Upper lobe of right lung (tissue), 1 donor: ENCODE measurements at regions not wholly inside any gene's neighbourhood (a gene's known extent, or its start where the extent isn't known, plus 50 kb on each side); places are given as distances from the start of the nearest gene placed in this dataset.
"Not testable (repeated sequence)": the region's sequence is repeated elsewhere in the genome, so short reads cannot be mapped to it uniquely, and the experiment has no call there.

Source experiments
- ATAC-seq: fragments of 200-7000 bp; cut with Tn5 transposase; one replicate; pipeline ENCODE4 v1.9.1; 2020; ENCODE audit warnings: mild to moderate bottlenecking, moderate library complexity
- DNase-seq: peaks from one replicate; pipeline ENCODE4 v3.0.0-alpha.2; 2020
- H3K27ac ChIP-seq: fragments of 200-600 bp; one replicate; pipeline ENCODE4 v1.8.0; 2022
- H3K27me3 ChIP-seq: fragments of 200-600 bp; one replicate; pipeline ENCODE4 v1.8.0; 2022; ENCODE audit warnings: mild to moderate bottlenecking
- H3K36me3 ChIP-seq: fragments of 200-600 bp; one replicate; pipeline ENCODE4 v1.8.0; 2022
- H3K4me1 ChIP-seq: fragments of 200-600 bp; one replicate; pipeline ENCODE4 v1.8.0; 2022
- H3K4me3 ChIP-seq: fragments of 200-600 bp; one replicate; pipeline ENCODE4 v1.8.0; 2022; ENCODE audit warnings: mild to moderate bottlenecking
- H3K9me3 ChIP-seq: fragments of 200-600 bp; one replicate; pipeline ENCODE4 v1.8.0; 2022
- intact Hi-C: fragments of 100-400 bp; cut with DNase I; formaldehyde crosslinking; loops from one replicate; pipeline ENCODE4 v1.11.0; 2022
- TF ChIP-seq, protein P1 (sequence below): fragments of 200-600 bp; IDR thresholded peaks from one replicate; pipeline ENCODE4 v1.8.0; 2022; ENCODE audit warnings: antibody characterized with exemption
- donor health status: DM: no; HTN: yes; CAD: no; lungs with severe emphysema.

- Histone ChIP-seq H3K4me3 (no peak overlapping the region), H3K27ac (no peak overlapping the region), H3K36me3 (no peaks in the 10 kb centered on the region), H3K27me3 (peaks cover 19% of the 10 kb centered on the region), H3K4me1 (peaks cover 5% of the 10 kb centered on the region), H3K9me3 (no peaks in the 10 kb centered on the region)
- intact Hi-C loops = no loop called here
- ATAC-seq = no peak
- TF ChIP-seq, protein P1, sequence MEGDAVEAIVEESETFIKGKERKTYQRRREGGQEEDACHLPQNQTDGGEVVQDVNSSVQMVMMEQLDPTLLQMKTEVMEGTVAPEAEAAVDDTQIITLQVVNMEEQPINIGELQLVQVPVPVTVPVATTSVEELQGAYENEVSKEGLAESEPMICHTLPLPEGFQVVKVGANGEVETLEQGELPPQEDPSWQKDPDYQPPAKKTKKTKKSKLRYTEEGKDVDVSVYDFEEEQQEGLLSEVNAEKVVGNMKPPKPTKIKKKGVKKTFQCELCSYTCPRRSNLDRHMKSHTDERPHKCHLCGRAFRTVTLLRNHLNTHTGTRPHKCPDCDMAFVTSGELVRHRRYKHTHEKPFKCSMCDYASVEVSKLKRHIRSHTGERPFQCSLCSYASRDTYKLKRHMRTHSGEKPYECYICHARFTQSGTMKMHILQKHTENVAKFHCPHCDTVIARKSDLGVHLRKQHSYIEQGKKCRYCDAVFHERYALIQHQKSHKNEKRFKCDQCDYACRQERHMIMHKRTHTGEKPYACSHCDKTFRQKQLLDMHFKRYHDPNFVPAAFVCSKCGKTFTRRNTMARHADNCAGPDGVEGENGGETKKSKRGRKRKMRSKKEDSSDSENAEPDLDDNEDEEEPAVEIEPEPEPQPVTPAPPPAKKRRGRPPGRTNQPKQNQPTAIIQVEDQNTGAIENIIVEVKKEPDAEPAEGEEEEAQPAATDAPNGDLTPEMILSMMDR = no peak
- no peak for DNase-seq
These were observed 89.3 kb upstream of the BTN3A2 start for GRCh38 chr6:26275663-26276062.

DNA sequence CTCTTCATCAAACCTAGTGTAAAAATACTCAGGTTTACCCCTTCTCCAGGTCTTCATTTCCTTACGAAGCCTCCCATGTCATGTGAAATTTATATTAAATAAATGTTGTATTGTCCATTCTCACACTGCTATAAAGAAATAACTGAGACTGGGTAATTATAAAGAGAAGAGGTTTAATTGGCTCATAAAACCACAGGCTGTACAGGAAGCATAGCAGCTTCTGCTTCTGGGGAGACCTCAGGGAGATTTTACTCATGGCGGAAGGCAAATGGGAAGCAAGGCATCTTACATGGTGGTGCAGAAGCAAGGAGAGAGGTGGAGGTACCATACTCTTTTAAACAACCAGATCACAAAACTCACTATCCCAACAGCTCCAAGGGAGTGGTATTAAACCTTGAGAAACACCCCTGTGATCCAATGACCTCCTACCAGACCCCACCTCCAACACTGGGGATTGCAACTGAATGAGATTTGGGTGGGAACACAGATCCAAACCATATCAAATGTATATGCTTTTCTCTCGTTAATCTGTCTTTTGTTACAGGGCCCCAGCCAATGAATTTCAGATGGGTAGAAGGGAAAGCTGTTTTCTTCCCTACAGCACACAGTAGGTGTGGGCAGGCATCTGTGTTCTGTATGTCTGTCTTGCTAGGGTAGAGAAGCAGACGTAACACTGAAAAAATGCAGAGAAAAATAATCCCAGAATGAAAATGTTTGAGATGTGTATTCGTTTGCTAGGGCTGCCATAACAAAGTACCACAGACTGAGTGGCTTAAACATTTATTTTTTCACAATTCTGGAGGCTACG is 88.0 kb upstream of the BTN3A2 start:
- Histone ChIP-seq H3K27ac (no peak overlapping the region), H3K4me3 (no peak overlapping the region), H3K36me3 (no peaks in the 10 kb centered on the region), H3K27me3 (peaks cover 13% of the 10 kb centered on the region), H3K9me3 (no peaks in the 10 kb centered on the region), H3K4me1 (no peaks in the 10 kb centered on the region)
- intact Hi-C loops = no loop called here
- ATAC-seq (no peak), DNase-seq (no peak)
- TF ChIP-seq, protein P1 = no peak

DNA sequence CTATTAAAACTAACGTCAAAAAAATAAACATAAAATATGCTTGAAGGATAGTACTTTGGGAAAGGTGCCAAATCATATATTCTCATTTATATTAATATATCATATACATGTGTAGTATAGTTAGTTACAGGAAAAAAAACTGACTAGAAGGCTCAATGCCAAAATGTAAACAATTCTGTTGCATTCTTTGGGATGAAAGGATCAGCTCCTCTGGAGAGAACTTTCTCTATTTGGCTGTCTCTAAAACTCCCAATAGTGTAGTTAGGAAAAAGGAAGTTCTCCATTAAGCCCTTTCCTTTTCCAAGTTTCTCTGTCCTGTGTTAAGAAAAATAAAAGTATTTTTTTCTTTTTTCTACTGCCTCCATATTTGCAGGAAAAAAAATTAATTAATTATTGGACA is 86.5 kb upstream of the BTN3A2 start:
- no peaks in the 10 kb centered on the region for H3K9me3 ChIP-seq
- no peak overlapping the region for H3K4me3 ChIP-seq
- no peak for DNase-seq
- H3K36me3 ChIP-seq = no peaks in the 10 kb centered on the region
- intact Hi-C loops = no loop called here
- H3K27me3 ChIP-seq = peaks cover 2% of the 10 kb centered on the region
- no peak overlapping the region for H3K27ac ChIP-seq
- TF ChIP-seq, protein P1 = no peak
- H3K4me1 ChIP-seq = peaks cover 7% of the 10 kb centered on the region
- ATAC-seq = no peak

DNA sequence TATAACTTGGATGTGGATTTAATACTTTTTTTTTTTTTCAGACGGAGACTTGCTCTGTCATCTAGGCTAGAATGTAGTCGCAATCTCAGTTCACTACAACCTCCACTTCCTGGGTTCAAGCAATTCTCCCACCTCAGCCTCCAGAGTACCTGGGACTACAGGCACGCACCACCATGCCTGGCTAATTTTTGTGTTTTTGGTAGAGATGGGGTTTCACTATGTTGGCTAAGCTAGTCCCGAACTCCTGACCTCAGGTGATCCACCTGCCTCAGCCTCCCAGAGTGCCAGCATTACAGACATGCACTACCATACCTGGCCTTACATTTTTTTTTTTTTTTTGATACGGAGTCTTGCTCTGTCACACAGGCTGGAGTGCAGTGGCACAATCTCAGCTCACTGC is 85.6 kb upstream of the BTN3A2 start:
- H3K9me3 ChIP-seq, H3K36me3 ChIP-seq, H3K27me3 ChIP-seq, intact Hi-C loops, ATAC-seq, DNase-seq, H3K4me3 ChIP-seq, H3K27ac ChIP-seq: not testable (repeated sequence)
- peaks cover 14% of the 10 kb centered on the region for H3K4me1 ChIP-seq

DNA sequence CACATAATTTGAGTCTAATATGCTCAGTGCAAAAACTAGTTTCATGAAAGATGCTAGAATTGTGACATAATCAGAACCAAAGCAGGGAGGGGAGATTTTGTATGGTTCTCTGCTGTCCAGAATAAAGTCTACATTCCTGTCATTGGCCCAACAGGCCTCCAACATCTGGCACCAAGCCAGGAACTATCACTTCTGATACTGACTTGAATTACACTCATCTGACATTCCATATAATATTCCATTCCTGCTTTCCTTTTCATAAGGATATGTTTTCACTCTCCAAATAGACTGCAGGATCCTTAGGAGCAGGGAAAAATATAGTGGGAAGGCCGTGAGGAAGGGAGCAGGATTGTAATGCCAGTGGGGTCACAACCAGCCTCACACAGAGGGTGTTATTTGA is 84.6 kb upstream of the BTN3A2 start:
- intact Hi-C loops = no loop called here
- no peak for DNase-seq
- TF ChIP-seq, protein P1 = no peak
- Histone ChIP-seq H3K36me3 (no peaks in the 10 kb centered on the region), H3K9me3 (no peaks in the 10 kb centered on the region), H3K4me1 (peaks cover 14% of the 10 kb centered on the region), H3K27me3 (no peaks in the 10 kb centered on the region), H3K4me3 (no peak overlapping the region), H3K27ac (no peak overlapping the region)
- no peak for ATAC-seq

- Histone ChIP-seq H3K27ac (peak overlapping the region; percentile 91), H3K27me3 (no peaks in the 10 kb centered on the region), H3K4me1 (peaks cover 14% of the 10 kb centered on the region), H3K9me3 (no peaks in the 10 kb centered on the region), H3K36me3 (no peaks in the 10 kb centered on the region), H3K4me3 (peak overlapping the region; percentile 62)
- intact Hi-C loops = no loop called here
- ATAC-seq = peak; percentile 33
- DNase-seq = peak; percentile 81
- TF ChIP-seq, protein P1 = no peak
These were observed 80.4 kb upstream of the BTN3A2 start for GRCh38 chr6:26284537-26285142.
